Psoas muscle (tissue), 7 donors: ENCODE measurements at regions not wholly inside any gene's neighbourhood (a gene's known extent, or its start where the extent isn't known, plus 50 kb on each side); places are given as distances from the start of the nearest gene placed in this dataset.
"Not testable (repeated sequence)": the region's sequence is repeated elsewhere in the genome, so short reads cannot be mapped to it uniquely, and the experiment has no call there.

Source experiments
- ATAC-seq, 4 donors: fragments of 200-7000 bp; cut with Tn5 transposase; one replicate each; pipeline ENCODE4 v1.9.1; 2020; ENCODE audit warnings: moderate library complexity in 3 of 4, mild to moderate bottlenecking in 2 of 4
- DNase-seq, 2 donors: peaks; one replicate each; pipeline ENCODE4 v3.0.0-alpha.2; 2020
- H3K27ac ChIP-seq: fragments of 200-600 bp; one replicate; pipeline ENCODE4 v1.8.0; 2022
- H3K27me3 ChIP-seq, 3 donors: fragments of 200-600 bp in 1 of 3; one replicate each; pipeline versions ENCODE4 v1.6.1 to v1.8.0; 2013 to 2022; ENCODE audit warnings: low read length in 2 of 3, mild to moderate bottlenecking in 2 of 3, moderate library complexity in 1 of 3; ENCODE audit not compliant: insufficient read depth in 3 of 3
- H3K36me3 ChIP-seq, 2 donors: fragments of 200-600 bp in 1 of 2; one replicate each; pipeline versions ENCODE4 v1.6.1 to v1.8.0; 2013 to 2022; ENCODE audit warnings: low read depth in 1 of 2, mild to moderate bottlenecking in 1 of 2, moderate library complexity in 1 of 2; ENCODE audit not compliant: insufficient read depth in 1 of 2
- H3K4me1 ChIP-seq: fragments of 200-600 bp; one replicate; pipeline ENCODE4 v1.8.0; 2022
- H3K4me3 ChIP-seq: fragments of 200-600 bp; one replicate; pipeline ENCODE4 v1.8.0; 2022; ENCODE audit warnings: mild to moderate bottlenecking
- H3K9me3 ChIP-seq: fragments of 200-600 bp; one replicate; pipeline ENCODE4 v1.8.0; 2022
- CTCF ChIP-seq: fragments of 200-600 bp; IDR thresholded peaks from one replicate; pipeline ENCODE4 v1.8.0; 2022; ENCODE audit warnings: antibody characterized with exemption
- WGBS, 3 donors: extraction: QIAGEN DNeasy Blood & Tissue Kit; methylation state at CpG; one replicate each; pipeline versions ENCODE4 v1.1.6 to v1.1.7; 2013; 5-methylcytosine and 5-hydroxymethylcytosine counted together
- intact Hi-C, 2 donors: fragments of 100-400 bp; cut with DNase I; formaldehyde crosslinking; loops; one replicate each; pipeline versions ENCODE4 v1.11.0 to v1.14.2; 2022
- donor health status: healthy with polysubstance abuse.
- donor health status: DM: no; HTN: no; CAD: no; lungs with moderate emphysema.
- donor health status: Bipolar disorder and iron deficiency.
- donor health status: healthy.
- donor health status: DM: yes; HTN: yes; CAD: no.
- donor health status: DM: no; HTN: no; CAD: no.
- donor health status: DM: yes; HTN: yes; CAD: no.

- no peaks in the 10 kb centered on the region for H3K4me1 ChIP-seq
- no peak for DNase-seq
- H3K36me3 ChIP-seq: no peaks in the 10 kb centered on the region
- intact Hi-C loops: no loop called here
- H3K27ac ChIP-seq: no peak overlapping the region
- no peak overlapping the region for H3K4me3 ChIP-seq
- 88 to 94% (median 93%) methylated on average over 2 of the region's 2 CpGs for WGBS, 3 donors
- no peaks in the 10 kb centered on the region for H3K27me3 ChIP-seq
- no peak for TF ChIP-seq CTCF
- no peaks in the 10 kb centered on the region for H3K9me3 ChIP-seq
- no peak for ATAC-seq
Measured at GRCh38 chr3:88852606-88853005, 254.8 kb upstream of the EPHA3 start.

GRCh38 chr3:88863196-88863595 lies 244.2 kb upstream of the EPHA3 start:
- no peak for DNase-seq
- Histone ChIP-seq H3K9me3 (no peaks in the 10 kb centered on the region), H3K4me3 (no peak overlapping the region), H3K27ac (no peak overlapping the region), H3K4me1 (no peaks in the 10 kb centered on the region), H3K36me3 (no peaks in the 10 kb centered on the region), H3K27me3 (no peaks in the 10 kb centered on the region)
- no peak for ATAC-seq
- TF ChIP-seq CTCF: no peak
- 76 to 89% (median 81%) methylated on average over 3 of the region's 3 CpGs for WGBS, 3 donors
- intact Hi-C loops: no loop called here

GRCh38 chr3:88876724-88877123 lies 230.7 kb upstream of the EPHA3 start:
- intact Hi-C loops: no loop called here

GRCh38 chr3:88879905-88880304 lies 227.5 kb upstream of the EPHA3 start:
- H3K4me1 ChIP-seq: no peaks in the 10 kb centered on the region
- intact Hi-C loops: no loop called here
- no peak overlapping the region for H3K4me3 ChIP-seq
- H3K27me3 ChIP-seq: no peaks in the 10 kb centered on the region
- WGBS, 3 donors: 82 to 92% (median 84%) methylated on average over 3 of the region's 3 CpGs
- no peak overlapping the region for H3K27ac ChIP-seq
- ATAC-seq (no peak), DNase-seq (no peak)
- TF ChIP-seq CTCF: no peak
- H3K9me3 ChIP-seq: no peaks in the 10 kb centered on the region
- H3K36me3 ChIP-seq: no peaks in the 10 kb centered on the region

More at GRCh38 chr3:88876724-88877123, 230.7 kb upstream of the EPHA3 start:
- H3K36me3 ChIP-seq: no peaks in the 10 kb centered on the region
- H3K27me3 ChIP-seq: no peaks in the 10 kb centered on the region
- H3K27ac ChIP-seq: no peak overlapping the region
- no peaks in the 10 kb centered on the region for H3K4me1 ChIP-seq
- no peak for ATAC-seq
- DNase-seq: no peak
- no peak overlapping the region for H3K4me3 ChIP-seq
- no peak for TF ChIP-seq CTCF
- no peaks in the 10 kb centered on the region for H3K9me3 ChIP-seq
- 90 to 95% (median 90%) methylated on average over 4 of the region's 4 CpGs for WGBS, 3 donors

GRCh38 chr3:88882121-88882520 lies 225.3 kb upstream of the EPHA3 start:
- Histone ChIP-seq H3K27me3 (no peaks in the 10 kb centered on the region), H3K9me3 (no peaks in the 10 kb centered on the region), H3K27ac (no peak overlapping the region), H3K36me3 (no peaks in the 10 kb centered on the region), H3K4me3 (no peak overlapping the region), H3K4me1 (no peaks in the 10 kb centered on the region)
- no peak for DNase-seq
- no peak for ATAC-seq
- WGBS, 3 donors: 86 to 90% (median 90%) methylated on average over 2 of the region's 2 CpGs
- no peak for TF ChIP-seq CTCF
- intact Hi-C loops: no loop called here

DNA sequence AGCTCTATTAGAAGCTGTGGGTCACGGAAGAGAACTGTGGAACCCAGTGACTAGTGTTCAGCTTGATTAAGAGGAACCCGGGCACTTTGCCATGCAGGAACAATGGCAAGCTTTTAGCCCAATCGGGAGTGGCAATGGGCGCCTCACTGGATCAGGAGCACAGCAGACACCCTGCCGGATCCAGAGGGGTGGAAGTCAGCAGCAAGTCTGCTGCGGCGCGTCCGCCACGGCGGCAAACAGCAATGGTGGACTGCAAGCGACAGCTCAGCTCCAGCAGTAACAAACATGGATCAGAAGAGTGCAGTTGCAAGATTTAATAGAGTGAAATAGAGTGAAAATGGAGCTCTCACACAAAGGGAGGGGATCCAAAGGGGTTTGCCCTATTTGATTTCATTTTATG lies 220.8 kb upstream of the EPHA3 start:
- H3K4me3 ChIP-seq, H3K27me3 ChIP-seq, H3K4me1 ChIP-seq, ATAC-seq, H3K27ac ChIP-seq, intact Hi-C loops, DNase-seq, H3K36me3 ChIP-seq, H3K9me3 ChIP-seq: not testable (repeated sequence)
- WGBS, 3 donors: 91 to 93% (median 92%) methylated on average over 12 of the region's 12 CpGs
